ENCODE measurements at regions not wholly inside any gene's neighbourhood (a gene's known extent, or its start where the extent isn't known, plus 50 kb on each side); places are given as distances from the start of the nearest gene placed in this dataset.

DNA sequence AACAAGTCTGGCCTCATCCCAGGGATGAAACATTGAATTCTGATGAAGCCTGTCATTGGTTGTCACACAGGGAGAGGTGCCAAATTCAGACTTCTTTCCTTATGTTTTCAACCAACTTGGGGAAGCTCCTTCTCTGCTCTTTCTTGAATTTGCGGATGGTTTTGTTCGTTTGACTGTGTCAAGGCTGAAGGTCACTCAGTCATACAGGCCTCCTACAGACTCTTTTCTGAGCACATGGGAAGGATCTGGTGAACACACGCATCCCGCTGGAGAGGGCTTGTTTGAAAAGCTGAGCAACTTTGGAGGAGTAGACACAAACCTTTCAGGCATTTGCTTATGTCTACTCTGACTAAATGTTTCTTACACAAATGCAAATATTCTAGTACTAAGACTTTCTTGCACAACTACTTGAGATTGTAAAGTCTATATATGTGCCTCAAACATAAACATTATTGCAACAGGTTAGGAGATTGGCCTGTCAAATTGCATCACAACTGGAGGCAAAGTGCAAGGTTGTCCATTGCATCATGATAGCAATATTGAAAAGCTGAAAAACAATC, 151.5 kb upstream of the NR3C1 start (continued):
- TF ChIP-seq ZNF670 (CRISPR knock-in tag; IDR thresholded peaks at IDR 0.05; ENCODE audit: borderline replicate concordance) (0 out of 2 replicates have a peak, but pooled peaks have one; percentile 67), ATF1 (CRISPR knock-in tag; IDR thresholded peaks at IDR 0.05) (peak; percentile 30; the same call in 1 of the 2 replicates), MAFF (IDR thresholded peaks at IDR 0.05; ENCODE audit: low read depth, low read length) (0 out of 2 replicates have a peak, but pooled peaks have one; percentile 21), MTA1 (CRISPR knock-in tag; IDR thresholded peaks at IDR 0.05; ENCODE audit: borderline replicate concordance) (peak; percentile 66; the same call in 1 of the 2 replicates), ZNF24 (IDR thresholded peaks at IDR 0.05) (peak; percentile 76; the same call in 1 of the 2 replicates), ATF7-NPFF (CRISPR knock-in tag; IDR thresholded peaks at IDR 0.05; ENCODE audit: low read depth) (no peak), TRIM24 (CRISPR knock-in tag; IDR thresholded peaks at IDR 0.05) (peak; percentile 96), U2AF1 (optimal IDR thresholded peaks at IDR 0.05; ENCODE audit: low read depth, low read length) (no peak), SP4 (CRISPR knock-in tag; IDR thresholded peaks at IDR 0.05) (no peak), JUN (CRISPR knock-in tag; IDR thresholded peaks at IDR 0.05) (0 out of 2 replicates have a peak, but pooled peaks have one; percentile 31), ZNF850 (CRISPR knock-in tag; conservative IDR thresholded peaks at IDR 0.05) (no peak), ZNF552 (CRISPR knock-in tag; IDR thresholded peaks at IDR 0.05; ENCODE audit: borderline replicate concordance) (no peak), RAD51 (IDR thresholded peaks at IDR 0.05; ENCODE audit: borderline replicate concordance) (no peak), ZSCAN29 (CRISPR knock-in tag; conservative IDR thresholded peaks at IDR 0.05) (0 out of 2 replicates have a peak, but pooled peaks have one; percentile 28), JDP2 (CRISPR knock-in tag; IDR thresholded peaks at IDR 0.05; ENCODE audit: borderline replicate concordance) (no peak; the same call in 1 of the 2 replicates), RFXANK (CRISPR knock-in tag; IDR thresholded peaks at IDR 0.05) (no peak), ZSCAN21 (CRISPR knock-in tag; IDR thresholded peaks at IDR 0.05; ENCODE audit: borderline replicate concordance) (0 out of 2 replicates have a peak, but pooled peaks have one; percentile 34), RELA (CRISPR knock-in tag; IDR thresholded peaks at IDR 0.05) (no peak), SNAI1 (CRISPR knock-in tag; IDR thresholded peaks at IDR 0.05; ENCODE audit: borderline replicate concordance) (no peak), POLR2G (IDR thresholded peaks at IDR 0.05; ENCODE audit: low read depth, low read length) (no peak), ZNF557 (CRISPR knock-in tag; IDR thresholded peaks at IDR 0.05) (no peak)
- TF ChIP-seq, protein P1, sequence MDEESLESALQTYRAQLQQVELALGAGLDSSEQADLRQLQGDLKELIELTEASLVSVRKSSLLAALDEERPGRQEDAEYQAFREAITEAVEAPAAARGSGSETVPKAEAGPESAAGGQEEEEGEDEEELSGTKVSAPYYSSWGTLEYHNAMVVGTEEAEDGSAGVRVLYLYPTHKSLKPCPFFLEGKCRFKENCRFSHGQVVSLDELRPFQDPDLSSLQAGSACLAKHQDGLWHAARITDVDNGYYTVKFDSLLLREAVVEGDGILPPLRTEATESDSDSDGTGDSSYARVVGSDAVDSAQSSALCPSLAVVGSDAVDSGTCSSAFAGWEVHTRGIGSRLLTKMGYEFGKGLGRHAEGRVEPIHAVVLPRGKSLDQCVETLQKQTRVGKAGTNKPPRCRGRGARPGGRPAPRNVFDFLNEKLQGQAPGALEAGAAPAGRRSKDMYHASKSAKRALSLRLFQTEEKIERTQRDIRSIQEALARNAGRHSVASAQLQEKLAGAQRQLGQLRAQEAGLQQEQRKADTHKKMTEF (CRISPR knock-in tag; IDR thresholded peaks at IDR 0.05) = peak; percentile 97
- TF ChIP-seq, protein P2, sequence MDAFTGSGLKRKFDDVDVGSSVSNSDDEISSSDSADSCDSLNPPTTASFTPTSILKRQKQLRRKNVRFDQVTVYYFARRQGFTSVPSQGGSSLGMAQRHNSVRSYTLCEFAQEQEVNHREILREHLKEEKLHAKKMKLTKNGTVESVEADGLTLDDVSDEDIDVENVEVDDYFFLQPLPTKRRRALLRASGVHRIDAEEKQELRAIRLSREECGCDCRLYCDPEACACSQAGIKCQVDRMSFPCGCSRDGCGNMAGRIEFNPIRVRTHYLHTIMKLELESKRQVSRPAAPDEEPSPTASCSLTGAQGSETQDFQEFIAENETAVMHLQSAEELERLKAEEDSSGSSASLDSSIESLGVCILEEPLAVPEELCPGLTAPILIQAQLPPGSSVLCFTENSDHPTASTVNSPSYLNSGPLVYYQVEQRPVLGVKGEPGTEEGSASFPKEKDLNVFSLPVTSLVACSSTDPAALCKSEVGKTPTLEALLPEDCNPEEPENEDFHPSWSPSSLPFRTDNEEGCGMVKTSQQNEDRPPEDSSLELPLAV (CRISPR knock-in tag; conservative IDR thresholded peaks at IDR 0.05; ENCODE audit: low read depth) = no peak
- TF ChIP-seq, protein P3, sequence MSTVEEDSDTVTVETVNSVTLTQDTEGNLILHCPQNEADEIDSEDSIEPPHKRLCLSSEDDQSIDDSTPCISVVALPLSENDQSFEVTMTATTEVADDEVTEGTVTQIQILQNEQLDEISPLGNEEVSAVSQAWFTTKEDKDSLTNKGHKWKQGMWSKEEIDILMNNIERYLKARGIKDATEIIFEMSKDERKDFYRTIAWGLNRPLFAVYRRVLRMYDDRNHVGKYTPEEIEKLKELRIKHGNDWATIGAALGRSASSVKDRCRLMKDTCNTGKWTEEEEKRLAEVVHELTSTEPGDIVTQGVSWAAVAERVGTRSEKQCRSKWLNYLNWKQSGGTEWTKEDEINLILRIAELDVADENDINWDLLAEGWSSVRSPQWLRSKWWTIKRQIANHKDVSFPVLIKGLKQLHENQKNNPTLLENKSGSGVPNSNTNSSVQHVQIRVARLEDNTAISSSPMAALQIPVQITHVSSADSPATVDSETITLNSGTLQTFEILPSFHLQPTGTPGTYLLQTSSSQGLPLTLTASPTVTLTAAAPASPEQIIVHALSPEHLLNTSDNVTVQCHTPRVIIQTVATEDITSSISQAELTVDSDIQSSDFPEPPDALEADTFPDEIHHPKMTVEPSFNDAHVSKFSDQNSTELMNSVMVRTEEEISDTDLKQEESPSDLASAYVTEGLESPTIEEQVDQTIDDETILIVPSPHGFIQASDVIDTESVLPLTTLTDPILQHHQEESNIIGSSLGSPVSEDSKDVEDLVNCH (CRISPR knock-in tag; IDR thresholded peaks at IDR 0.05) = no peak
- TF ChIP-seq, protein P4, sequence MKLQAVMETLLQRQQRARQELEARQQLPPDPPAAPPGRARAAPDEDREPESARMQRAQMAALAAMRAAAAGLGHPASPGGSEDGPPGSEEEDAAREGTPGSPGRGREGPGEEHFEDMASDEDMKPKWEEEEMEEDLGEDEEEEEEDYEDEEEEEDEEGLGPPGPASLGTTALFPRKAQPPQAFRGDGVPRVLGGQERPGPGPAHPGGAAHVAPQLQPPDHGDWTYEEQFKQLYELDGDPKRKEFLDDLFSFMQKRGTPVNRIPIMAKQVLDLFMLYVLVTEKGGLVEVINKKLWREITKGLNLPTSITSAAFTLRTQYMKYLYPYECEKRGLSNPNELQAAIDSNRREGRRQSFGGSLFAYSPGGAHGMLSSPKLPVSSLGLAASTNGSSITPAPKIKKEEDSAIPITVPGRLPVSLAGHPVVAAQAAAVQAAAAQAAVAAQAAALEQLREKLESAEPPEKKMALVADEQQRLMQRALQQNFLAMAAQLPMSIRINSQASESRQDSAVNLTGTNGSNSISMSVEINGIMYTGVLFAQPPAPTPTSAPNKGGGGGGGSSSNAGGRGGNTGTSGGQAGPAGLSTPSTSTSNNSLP (IDR thresholded peaks at IDR 0.05; ENCODE audit: low read depth, low read length) = peak; percentile 97

Measured in HepG2 (cell line).